Esophagus muscularis mucosa (tissue), 4 donors: ENCODE measurements at regions not wholly inside any gene's neighbourhood (a gene's known extent, or its start where the extent isn't known, plus 50 kb on each side); places are given as distances from the start of the nearest gene placed in this dataset.

Experiments used
- DNase-seq: peaks from one replicate; pipeline ENCODE4 v3.0.0-alpha.2; 2017; ENCODE audit errors: extremely low spot score
- H3K27ac ChIP-seq, 4 donors: fragments of 200-600 bp; sonication (generic); replicated peaks in 1 of 4; 1 replicate in 3 of 4; 2 replicates in 1 of 4; pipeline ENCODE4 v1.5.1; 2016 to 2019; ENCODE audit warnings: mild to moderate bottlenecking in 1 of 4
- H3K27me3 ChIP-seq, 4 donors: fragments of 200-600 bp; sonication (generic); one replicate each; pipeline versions ENCODE4 v1.5.1 to v1.6.0; 2016 to 2019
- H3K36me3 ChIP-seq, 4 donors: fragments of 200-600 bp; sonication (generic); one replicate each; pipeline ENCODE4 v1.5.1; 2016 to 2019
- H3K4me1 ChIP-seq, 4 donors: fragments of 200-600 bp; sonication (generic); one replicate each; pipeline ENCODE4 v1.5.1; 2016 to 2019
- H3K4me3 ChIP-seq, 4 donors: fragments of 200-600 bp; sonication (generic); 1 replicate in 2 of 4; 2 replicates in 2 of 4; pipeline ENCODE4 v1.5.1; 2016 to 2019; ENCODE audit warnings: mild to moderate bottlenecking in 4 of 4, moderate library complexity in 1 of 4
- H3K9me3 ChIP-seq, 4 donors: fragments of 200-600 bp; sonication (generic); 1 replicate in 3 of 4; 2 replicates in 1 of 4; pipeline ENCODE4 v1.5.1; 2016 to 2019
- CTCF ChIP-seq, 3 experiments: fragments of 200-600 bp in 2 of 3; fragments of 450-650 bp in 1 of 3; sonication (generic) in 2 of 3; IDR thresholded peaks; one replicate each; pipeline ENCODE4 v1.5.1; 2017 to 2019; ENCODE audit warnings: antibody characterized with exemption in 3 of 3, mild to moderate bottlenecking in 2 of 3, moderate library complexity in 1 of 3
- EP300 ChIP-seq: sonication (generic); formaldehyde crosslinking; IDR thresholded peaks from one replicate; pipeline ENCODE4 v1.6.1; 2017; ENCODE audit warnings: antibody characterized with exemption
- POLR2A ChIP-seq: fragments of 450-650 bp; IDR thresholded peaks from one replicate; pipeline ENCODE4 v1.6.1; 2017; ENCODE audit warnings: antibody characterized with exemption, moderate library complexity, mild to moderate bottlenecking, low read depth
- POLR2AphosphoS5 ChIP-seq, 2 donors: sonication (generic); formaldehyde crosslinking; IDR thresholded peaks; one replicate each; pipeline ENCODE4 v1.6.1; 2017; ENCODE audit warnings: antibody characterized with exemption in 2 of 2
- WGBS: methylation state at CpG from one replicate; pipeline ENCODE4 v1.1.5; 2018; 5-methylcytosine and 5-hydroxymethylcytosine counted together
- intact Hi-C: fragments of 100-400 bp; cut with DNase I; formaldehyde crosslinking; loops from one replicate; pipeline ENCODE4 v1.15.1; 2023

GRCh38 chr11:28702871-28703270 lies 594.7 kb downstream of the METTL15 start:
- no peak overlapping the region for H3K27ac ChIP-seq
- TF ChIP-seq POLR2A (no peak), CTCF (IDR thresholded peaks at IDR 0.05) (no peak), EP300 (no peak), POLR2AphosphoS5 (IDR thresholded peaks at IDR 0.05) (no peak)
- WGBS = 100% methylated on average over 1 of the region's 1 CpG
- H3K4me1 ChIP-seq = no peaks in the 10 kb centered on the region
- no peak overlapping the region for H3K4me3 ChIP-seq
- H3K36me3 ChIP-seq = no peaks in the 10 kb centered on the region
- intact Hi-C loops = no loop called here
- H3K27me3 ChIP-seq = no peaks in the 10 kb centered on the region
- no peaks in the 10 kb centered on the region for H3K9me3 ChIP-seq
- DNase-seq = no peak

GRCh38 chr11:28702450-28702790 lies 594.2 kb downstream of the METTL15 start:
- Histone ChIP-seq H3K27ac (no peak overlapping the region), H3K36me3 (no peaks in the 10 kb centered on the region), H3K27me3 (no peaks in the 10 kb centered on the region), H3K4me1 (no peaks in the 10 kb centered on the region), H3K9me3 (no peaks in the 10 kb centered on the region), H3K4me3 (no peak overlapping the region)
- no peak for TF ChIP-seq CTCF (IDR thresholded peaks at IDR 0.05)
- TF ChIP-seq POLR2A = no peak
- 94% methylated on average over 1 of the region's 1 CpG for WGBS
- intact Hi-C loops = no loop called here
- no peak for DNase-seq

- TF ChIP-seq POLR2A (no peak), CTCF (IDR thresholded peaks at IDR 0.05) (no peak), POLR2AphosphoS5 (IDR thresholded peaks at IDR 0.05) (no peak), EP300 (no peak)
- WGBS = 73% methylated on average over 5 of the region's 5 CpGs
- Histone ChIP-seq H3K4me3 (no peak overlapping the region), H3K9me3 (no peaks in the 10 kb centered on the region), H3K36me3 (no peaks in the 10 kb centered on the region), H3K27me3 (no peaks in the 10 kb centered on the region), H3K4me1 (no peaks in the 10 kb centered on the region), H3K27ac (no peak overlapping the region)
- intact Hi-C loops = no loop called here
- no peak for DNase-seq
Measured at GRCh38 chr11:28701760-28702449, 593.7 kb downstream of the METTL15 start.

- Histone ChIP-seq H3K27ac (no peak overlapping the region), H3K4me1 (no peaks in the 10 kb centered on the region), H3K27me3 (no peaks in the 10 kb centered on the region), H3K36me3 (no peaks in the 10 kb centered on the region), H3K9me3 (no peaks in the 10 kb centered on the region), H3K4me3 (no peak overlapping the region)
- no peak for DNase-seq
- TF ChIP-seq POLR2A (no peak), EP300 (no peak), CTCF (IDR thresholded peaks at IDR 0.05) (no peak), POLR2AphosphoS5 (IDR thresholded peaks at IDR 0.05) (no peak)
- intact Hi-C loops = loop anchor here (5.0 kb wide), 1 partner anchor 1002 kb away; no protein-coding TSS in a partner anchor
Measured at GRCh38 chr11:28699701-28700100, 591.5 kb downstream of the METTL15 start.
